ENCODE measurements at regions not wholly inside any gene's neighbourhood (a gene's known extent, or its start where the extent isn't known, plus 50 kb on each side); places are given as distances from the start of the nearest gene placed in this dataset.

- no peak overlapping the region for H3K4me3 ChIP-seq
- H3K9me3 ChIP-seq: no peaks in the 10 kb centered on the region
- no peak for TF ChIP-seq CTCF (IDR thresholded peaks at IDR 0.05)
- DNase-seq (ENCODE audit: low spot score in 2 of 2): no peak
- no peak overlapping the region for H3K27ac ChIP-seq
- no peaks in the 10 kb centered on the region for H3K27me3 ChIP-seq
- H3K36me3 ChIP-seq: no peaks in the 10 kb centered on the region
- intact Hi-C loops (cut with DNase I): no loop called here
- H3K4me1 ChIP-seq: peaks cover 0 to 4% of the 10 kb centered on the region in 2 donors
Observed at GRCh38 chr18:22282311-22283115, 113.1 kb downstream of the GATA6 start.

GRCh38 chr18:22280453-22280750, 111.0 kb downstream of the GATA6 start:
- Histone ChIP-seq H3K4me3 (no peak overlapping the region), H3K27ac (no peak overlapping the region), H3K27me3 (no peaks in the 10 kb centered on the region), H3K36me3 (no peaks in the 10 kb centered on the region), H3K4me1 (peaks cover 0 to 4% of the 10 kb centered on the region in 2 donors), H3K9me3 (no peaks in the 10 kb centered on the region)
- intact Hi-C loops (cut with DNase I): no loop called here
- TF ChIP-seq CTCF (IDR thresholded peaks at IDR 0.05): no peak
- no peak for DNase-seq (ENCODE audit: low spot score in 2 of 2)

DNA sequence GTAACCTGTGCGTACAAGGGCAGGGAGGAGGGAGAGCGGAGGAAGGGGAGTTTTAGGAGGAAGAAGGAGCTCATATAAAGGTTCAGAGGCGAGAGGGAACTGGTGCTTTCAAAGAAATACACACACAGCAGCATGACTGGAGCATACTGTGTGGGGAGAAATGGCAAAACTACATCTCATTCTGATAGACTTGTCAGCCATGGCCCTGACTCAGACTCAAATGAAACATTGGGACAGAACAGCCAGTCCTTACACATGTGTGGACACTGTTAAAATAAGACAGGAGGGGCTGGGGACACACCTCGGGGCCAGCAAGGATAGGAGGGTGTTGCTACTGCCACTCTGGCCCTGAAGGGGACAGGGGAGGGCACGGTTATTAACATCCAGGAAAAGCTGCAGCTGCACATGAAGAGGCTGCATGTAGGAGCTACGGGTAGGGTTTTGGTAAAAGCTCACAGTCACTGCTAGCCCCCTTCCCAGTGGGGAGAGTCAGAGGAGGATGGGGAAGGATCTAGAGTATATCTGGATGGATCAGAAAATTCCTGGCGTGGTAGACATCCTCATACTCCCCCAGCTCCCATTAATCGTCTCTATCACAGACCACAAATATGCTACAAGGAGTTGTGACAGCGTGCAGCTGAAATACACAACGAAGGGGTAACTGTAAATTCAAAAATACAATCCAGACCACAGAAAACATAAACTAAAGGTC, 110.5 kb downstream of the GATA6 start:
- H3K9me3 ChIP-seq: no peaks in the 10 kb centered on the region
- H3K27ac ChIP-seq: no peak overlapping the region

GRCh38 chr18:22278798-22279197, 109.4 kb downstream of the GATA6 start:
- intact Hi-C loops (cut with DNase I): no loop called here
- H3K9me3 ChIP-seq: no peaks in the 10 kb centered on the region
- no peak for TF ChIP-seq CTCF (IDR thresholded peaks at IDR 0.05)
- no peak for DNase-seq (ENCODE audit: low spot score in 2 of 2)
- H3K4me1 ChIP-seq: peaks cover 0 to 4% of the 10 kb centered on the region in 2 donors
- no peaks in the 10 kb centered on the region for H3K27me3 ChIP-seq
- no peak overlapping the region for H3K4me3 ChIP-seq
- no peaks in the 10 kb centered on the region for H3K36me3 ChIP-seq
- H3K27ac ChIP-seq: no peak overlapping the region

More for the DNA sequence above, 110.5 kb downstream of the GATA6 start:
- no peak overlapping the region for H3K4me3 ChIP-seq
- H3K4me1 ChIP-seq: peaks cover 0 to 4% of the 10 kb centered on the region in 2 donors
- no peaks in the 10 kb centered on the region for H3K36me3 ChIP-seq
- no peaks in the 10 kb centered on the region for H3K27me3 ChIP-seq
- intact Hi-C loops (cut with DNase I): no loop called here
- TF ChIP-seq CTCF (IDR thresholded peaks at IDR 0.05): no peak
- DNase-seq (ENCODE audit: low spot score in 2 of 2): no peak

DNA sequence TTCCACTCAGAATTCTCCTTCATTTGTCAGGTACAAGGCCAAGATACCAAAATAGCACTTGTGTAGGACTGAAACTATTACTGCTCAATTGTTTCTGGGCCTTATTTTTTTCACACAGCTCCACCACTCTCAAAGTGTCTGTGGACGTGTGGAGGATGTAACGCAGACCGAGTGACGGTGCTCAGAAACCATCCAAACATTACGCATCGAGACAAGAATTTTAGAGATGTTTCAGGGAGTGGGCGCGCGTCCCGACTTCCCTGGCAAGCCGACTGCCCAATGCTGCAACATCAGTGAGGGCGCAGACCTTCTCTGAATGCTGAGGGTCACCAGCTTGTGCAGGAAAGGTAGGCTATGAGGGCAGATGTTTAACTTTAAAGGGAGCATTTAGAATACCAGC, 108.4 kb downstream of the GATA6 start:
- intact Hi-C loops (cut with DNase I): no loop called here
- Histone ChIP-seq H3K36me3 (no peaks in the 10 kb centered on the region), H3K27me3 (no peaks in the 10 kb centered on the region), H3K4me1 (peaks cover 0 to 1% of the 10 kb centered on the region in 2 donors), H3K4me3 (no peak overlapping the region), H3K9me3 (no peaks in the 10 kb centered on the region), H3K27ac (no peak overlapping the region)
- TF ChIP-seq CTCF (IDR thresholded peaks at IDR 0.05): no peak
- no peak for DNase-seq (ENCODE audit: low spot score in 2 of 2)

All from ascending aorta (tissue), 2 donors.